OCI-LY7 (cell line): ENCODE measurements at regions not wholly inside any gene's neighbourhood (a gene's known extent, or its start where the extent isn't known, plus 50 kb on each side); places are given as distances from the start of the nearest gene placed in this dataset.

Experiments used
- CTCF ChIP-seq: fragments of 200-600 bp; sonication (generic); conservative IDR thresholded peaks from 2 replicates; pipeline ENCODE4 v1.5.1; 2014; ENCODE audit warnings: mild to moderate bottlenecking, antibody characterized with exemption, low read length, moderate library complexity, mixed read lengths
- EZH2phosphoT487 ChIP-seq: fragments of 200-600 bp; sonication (generic); IDR thresholded peaks from 2 replicates; pipeline ENCODE4 v1.6.1; 2018; ENCODE audit warnings: low read depth, borderline replicate concordance, mild to moderate bottlenecking, mixed run types, antibody characterized with exemption, low read length, moderate library complexity, mixed read lengths

- TF ChIP-seq CTCF (no peak), EZH2phosphoT487 (no peak)
These were observed 140.0 kb downstream of the NDUFA12 start for GRCh38 chr12:94863321-94864035.
